ENCODE measurements at regions not wholly inside any gene's neighbourhood (a gene's known extent, or its start where the extent isn't known, plus 50 kb on each side); places are given as distances from the start of the nearest gene placed in this dataset.

DNA sequence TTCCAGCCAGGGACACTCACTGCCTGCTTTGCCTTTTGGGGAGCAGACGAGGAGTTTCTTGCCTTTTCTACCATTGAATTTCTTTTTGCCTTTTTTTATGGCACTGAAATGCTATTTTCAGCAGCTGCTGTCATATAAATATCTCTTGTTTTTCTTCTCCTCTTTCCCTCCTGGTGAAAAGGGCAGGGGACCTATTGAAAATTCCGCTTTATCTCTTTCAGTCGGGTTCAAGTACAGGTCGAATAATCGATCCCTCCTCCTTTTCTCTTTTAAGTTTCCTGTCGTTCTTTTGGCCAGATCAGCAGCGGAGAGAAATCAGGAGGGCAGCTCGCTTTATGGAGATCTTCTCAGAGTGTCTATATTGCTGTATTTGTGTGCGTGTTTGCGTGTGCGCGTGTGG lies 67.4 kb upstream of the CASZ1 start:
- TF ChIP-seq, protein P1, sequence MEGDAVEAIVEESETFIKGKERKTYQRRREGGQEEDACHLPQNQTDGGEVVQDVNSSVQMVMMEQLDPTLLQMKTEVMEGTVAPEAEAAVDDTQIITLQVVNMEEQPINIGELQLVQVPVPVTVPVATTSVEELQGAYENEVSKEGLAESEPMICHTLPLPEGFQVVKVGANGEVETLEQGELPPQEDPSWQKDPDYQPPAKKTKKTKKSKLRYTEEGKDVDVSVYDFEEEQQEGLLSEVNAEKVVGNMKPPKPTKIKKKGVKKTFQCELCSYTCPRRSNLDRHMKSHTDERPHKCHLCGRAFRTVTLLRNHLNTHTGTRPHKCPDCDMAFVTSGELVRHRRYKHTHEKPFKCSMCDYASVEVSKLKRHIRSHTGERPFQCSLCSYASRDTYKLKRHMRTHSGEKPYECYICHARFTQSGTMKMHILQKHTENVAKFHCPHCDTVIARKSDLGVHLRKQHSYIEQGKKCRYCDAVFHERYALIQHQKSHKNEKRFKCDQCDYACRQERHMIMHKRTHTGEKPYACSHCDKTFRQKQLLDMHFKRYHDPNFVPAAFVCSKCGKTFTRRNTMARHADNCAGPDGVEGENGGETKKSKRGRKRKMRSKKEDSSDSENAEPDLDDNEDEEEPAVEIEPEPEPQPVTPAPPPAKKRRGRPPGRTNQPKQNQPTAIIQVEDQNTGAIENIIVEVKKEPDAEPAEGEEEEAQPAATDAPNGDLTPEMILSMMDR (IDR thresholded peaks at IDR 0.05) = no peak
- intact Hi-C loops (cut with DNase I, micrococcal nuclease) = loop anchor here in 1 of 2 donors (10.0 kb wide), 1 partner anchor 349 kb away; no protein-coding TSS in a partner anchor
- H3K4me1 ChIP-seq (ENCODE audit: low read depth) = peaks cover 7% of the 10 kb centered on the region

DNA sequence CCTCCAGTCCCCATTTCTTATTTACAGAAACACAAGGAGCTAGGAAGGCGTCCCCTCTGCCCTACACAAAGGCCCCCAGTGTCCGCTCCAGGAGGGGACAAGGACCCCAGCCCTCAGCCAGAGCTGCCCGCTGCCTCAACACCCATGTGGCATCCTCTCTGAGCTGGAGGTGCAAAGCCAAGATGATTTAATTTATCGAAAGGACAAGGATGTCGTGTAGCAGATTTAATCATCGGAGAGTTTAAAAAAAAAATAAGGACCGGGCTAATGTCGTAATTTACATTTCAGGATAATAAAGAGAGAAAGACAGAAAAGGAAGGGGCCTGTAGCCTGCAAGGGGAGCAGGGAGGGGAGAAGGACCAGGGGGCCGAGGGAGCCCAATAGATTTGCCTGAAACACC lies 68.3 kb upstream of the CASZ1 start:
- peak in 1 of 3 donors; percentile 24 for DNase-seq
- intact Hi-C loops (cut with DNase I, micrococcal nuclease) = loop anchor here (5.0 to 10.0 kb wide), 2 partner anchors 350 to 357 kb away; no protein-coding TSS in a partner anchor
- Histone ChIP-seq H3K4me3 (no peak overlapping the region), H3K36me3 (ENCODE audit: low read depth) (no peaks in the 10 kb centered on the region), H3K4me1 (ENCODE audit: low read depth) (peaks cover 7% of the 10 kb centered on the region), H3K9me3 (no peaks in the 10 kb centered on the region)
- ATAC-seq = no peak
- TF ChIP-seq, protein P1 (IDR thresholded peaks at IDR 0.05) = no peak

More for the DNA sequence above, 67.4 kb upstream of the CASZ1 start:
- ATAC-seq (no peak), DNase-seq (no peak)
- Histone ChIP-seq H3K36me3 (ENCODE audit: low read depth) (no peaks in the 10 kb centered on the region), H3K9me3 (no peaks in the 10 kb centered on the region), H3K4me3 (no peak overlapping the region)

DNA sequence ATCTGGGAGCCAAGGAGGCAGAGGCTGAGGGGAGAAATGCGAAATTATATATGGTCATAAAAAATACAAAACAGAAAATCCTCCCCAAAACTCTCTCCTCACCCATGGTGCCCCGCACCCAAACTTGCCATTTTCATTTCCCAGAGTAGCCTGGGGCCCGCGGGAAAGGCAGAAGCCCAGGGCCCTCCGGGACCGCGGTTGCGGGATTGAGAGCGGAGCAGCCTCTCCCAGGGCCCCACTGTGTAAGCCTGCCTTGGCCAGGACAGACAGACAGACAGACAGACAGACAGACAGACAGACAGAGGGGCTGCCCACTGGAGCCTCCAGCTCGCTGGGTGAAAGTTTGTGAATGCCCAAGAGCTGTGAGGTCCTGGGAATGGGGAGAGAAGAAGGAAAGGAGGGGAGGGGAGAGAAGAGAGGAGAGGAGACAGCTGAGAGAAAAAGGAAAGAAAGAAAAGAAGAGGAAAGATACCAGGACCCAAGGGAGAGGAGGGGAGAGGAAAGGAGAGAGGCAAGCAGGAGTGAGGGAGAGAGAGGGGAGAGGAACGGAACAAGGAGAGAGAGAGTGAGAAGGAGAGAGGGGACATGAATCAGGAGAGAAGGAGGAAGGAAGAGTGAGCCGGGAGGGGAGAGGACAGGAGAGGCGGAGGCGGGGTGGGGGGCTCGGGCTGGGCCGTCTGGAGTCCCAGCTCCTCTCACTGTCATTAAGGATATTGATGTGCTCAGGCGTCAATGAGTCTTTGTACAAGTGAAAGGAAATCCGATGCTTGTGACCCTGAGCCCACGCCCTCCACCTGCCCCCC lies 69.3 kb upstream of the CASZ1 start:
- ATAC-seq = no peak
- H3K4me3 ChIP-seq = no peak overlapping the region
- intact Hi-C loops (cut with DNase I, micrococcal nuclease) = loop anchor here (5.0 to 10.0 kb wide), 2 partner anchors 351 to 358 kb away; no protein-coding TSS in a partner anchor

DNA sequence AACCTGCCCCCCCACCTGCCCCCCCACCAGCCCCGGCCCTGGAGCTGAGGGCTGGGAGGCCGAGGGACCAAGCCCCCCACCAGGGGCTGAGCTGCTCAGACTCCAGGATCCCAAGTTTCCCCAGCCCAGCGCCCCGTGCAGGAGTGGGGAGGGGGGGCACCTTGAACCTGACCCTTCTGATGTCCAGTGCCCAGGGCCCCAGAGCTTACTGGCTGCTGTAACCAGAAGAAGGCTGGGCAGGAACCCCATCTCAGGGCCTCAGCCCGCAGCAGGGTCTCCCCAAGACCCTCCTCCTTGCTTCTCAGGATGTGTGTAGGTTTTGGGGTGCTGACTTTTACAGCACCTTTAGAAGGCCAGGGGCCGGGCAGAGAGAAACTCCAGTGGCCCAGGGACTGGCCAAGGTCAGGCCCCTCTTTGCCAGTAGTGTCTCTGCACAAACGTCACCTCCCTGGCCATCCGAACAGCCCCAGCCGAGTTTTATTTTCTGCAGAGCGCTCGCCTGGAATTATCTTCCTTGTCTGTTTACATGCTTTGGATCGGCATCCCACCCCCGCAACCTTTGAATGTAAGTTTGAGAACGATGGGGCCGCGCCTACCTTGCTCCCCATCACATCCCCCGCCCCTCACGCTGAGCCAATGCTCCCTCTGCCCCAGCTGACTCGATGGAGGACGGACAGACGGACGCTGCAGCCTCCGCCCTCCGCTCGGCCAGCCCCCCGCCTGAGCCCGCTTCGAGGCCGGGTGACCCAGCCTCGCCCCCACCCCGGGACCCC lies 70.1 kb upstream of the CASZ1 start:
- Histone ChIP-seq H3K9me3 (no peaks in the 10 kb centered on the region), H3K4me1 (ENCODE audit: low read depth) (peaks cover 7% of the 10 kb centered on the region), H3K4me3 (no peak overlapping the region), H3K36me3 (ENCODE audit: low read depth) (no peaks in the 10 kb centered on the region)
- ATAC-seq (peak; percentile 39), DNase-seq (peak in 2 of 3 donors; percentile 32 to 49)
- intact Hi-C loops (cut with DNase I, micrococcal nuclease) = loop anchor here (5.0 to 10.0 kb wide), 2 partner anchors 352 to 359 kb away; no protein-coding TSS in a partner anchor
- TF ChIP-seq, protein P1 (IDR thresholded peaks at IDR 0.05) = no peak

More for the DNA sequence above, 69.3 kb upstream of the CASZ1 start:
- no peak for DNase-seq
- Histone ChIP-seq H3K4me1 (ENCODE audit: low read depth) (peaks cover 7% of the 10 kb centered on the region), H3K36me3 (ENCODE audit: low read depth) (no peaks in the 10 kb centered on the region), H3K9me3 (no peaks in the 10 kb centered on the region)
- TF ChIP-seq, protein P1 (IDR thresholded peaks at IDR 0.05) = no peak

DNA sequence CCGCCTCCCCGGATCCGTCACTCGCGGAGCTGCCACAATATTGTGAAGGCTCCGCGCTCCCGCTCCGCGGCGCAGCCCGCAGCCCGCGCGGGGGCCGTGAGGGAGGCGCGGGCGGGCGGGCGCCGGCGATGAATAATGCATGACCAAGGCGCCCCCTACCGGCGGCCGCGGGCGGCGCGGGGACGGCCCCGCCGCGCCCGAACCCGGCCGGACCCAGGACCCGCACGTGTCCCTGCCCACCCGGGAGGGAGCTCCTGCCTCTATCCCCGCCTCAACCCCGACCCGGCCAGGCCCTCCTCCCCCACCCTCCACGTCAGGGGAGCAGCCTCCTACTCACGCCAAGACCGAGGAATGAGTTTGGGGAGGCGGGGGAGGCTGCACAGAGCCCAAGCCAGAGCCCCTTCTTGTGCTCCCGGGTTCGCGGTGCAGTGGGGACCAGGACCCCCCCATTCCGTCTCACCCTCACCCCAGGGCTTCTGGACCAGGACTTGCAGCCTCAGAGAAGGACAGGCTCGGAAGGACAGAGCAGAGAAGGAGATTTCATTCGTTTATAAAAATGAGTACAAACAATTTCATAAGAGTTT lies 70.8 kb upstream of the CASZ1 start:
- peak; percentile 56 to 78 (median 75) for DNase-seq
- Histone ChIP-seq H3K36me3 (ENCODE audit: low read depth) (no peaks in the 10 kb centered on the region), H3K9me3 (no peaks in the 10 kb centered on the region), H3K4me3 (no peak overlapping the region), H3K4me1 (ENCODE audit: low read depth) (peaks cover 7% of the 10 kb centered on the region)
- intact Hi-C loops (cut with DNase I, micrococcal nuclease) = loop anchor here (5.0 to 10.0 kb wide), 2 partner anchors 352 to 360 kb away; no protein-coding TSS in a partner anchor
- ATAC-seq = peak; percentile 95
- TF ChIP-seq, protein P1 (IDR thresholded peaks at IDR 0.05) = peak; percentile 76

Data from mucosa of descending colon (tissue), 3 donors.